M059J (cell line): ENCODE measurements at regions not wholly inside any gene's neighbourhood (a gene's known extent, or its start where the extent isn't known, plus 50 kb on each side); places are given as distances from the start of the nearest gene placed in this dataset.
A peak's percentile ranks its signal among the peaks of the same experiment; 100 is the strongest.
"Not testable (repeated sequence)": the region's sequence is repeated elsewhere in the genome, so short reads cannot be mapped to it uniquely, and the experiment has no call there.

Experiments
- DNase-seq: peaks from one replicate; pipeline ENCODE4 v3.0.0-alpha.2; 2012; ENCODE audit warnings: low read depth

- no peak for DNase-seq
These were observed 233.1 kb upstream of the GRIA1 start for GRCh38 chr5:153257381-153257780.

DNA sequence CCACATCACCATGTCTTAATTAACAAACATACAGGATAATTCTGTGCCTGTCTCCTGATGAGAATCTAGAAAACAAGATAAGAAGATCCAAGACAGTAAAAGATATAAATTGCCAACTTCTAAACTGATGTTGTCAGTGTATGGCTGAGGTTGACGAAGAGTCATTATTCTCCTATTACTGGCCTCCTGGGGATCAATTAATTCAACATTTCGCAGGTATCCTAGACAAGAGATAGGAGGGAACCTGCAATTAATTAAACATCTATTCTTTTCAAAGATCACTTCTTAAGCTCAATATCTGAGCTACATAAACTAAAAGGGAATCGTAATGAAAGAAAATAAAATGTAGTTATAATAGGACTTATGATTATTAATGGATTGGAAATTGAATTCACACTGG, 232.0 kb upstream of the GRIA1 start:
- DNase-seq = no peak

DNA sequence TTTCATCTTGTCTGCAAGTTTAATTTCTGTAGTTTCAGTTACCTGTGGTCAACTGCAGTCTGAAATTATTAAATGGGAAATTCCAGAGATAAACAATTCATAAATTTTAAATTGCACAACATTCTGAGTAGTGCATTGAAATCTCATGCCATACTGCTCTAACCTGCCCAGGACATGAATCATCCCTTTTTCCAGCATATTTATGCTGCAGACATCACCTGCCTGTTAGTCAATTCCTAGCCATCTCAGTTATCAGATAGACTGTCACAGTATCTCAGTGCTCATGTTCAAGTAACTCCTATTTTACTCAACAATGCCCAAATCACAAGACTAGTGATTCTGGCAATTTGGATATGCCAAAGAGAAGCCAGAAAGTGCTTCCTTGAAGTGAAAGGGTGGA, 223.0 kb upstream of the GRIA1 start:
- no peak for DNase-seq

DNA sequence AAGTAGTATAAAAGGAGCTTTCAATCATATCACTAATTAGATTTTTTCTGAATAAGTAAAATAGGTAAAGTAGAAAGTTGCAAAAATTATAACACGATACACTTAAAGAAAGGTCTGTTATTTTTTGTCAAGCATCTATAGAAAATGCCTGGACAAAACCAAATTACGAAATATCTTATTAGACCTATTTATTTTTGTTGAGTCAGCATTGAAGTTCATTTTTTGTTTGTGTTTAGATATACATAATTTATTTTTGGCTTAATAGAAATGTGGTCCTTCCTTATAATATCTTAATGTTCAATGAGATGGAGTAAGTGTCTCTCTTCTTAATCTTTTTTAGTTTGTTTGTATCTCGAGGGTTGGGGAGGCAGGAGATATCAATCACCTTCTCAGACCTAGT, 214.8 kb upstream of the GRIA1 start:
- DNase-seq = no peak

DNA sequence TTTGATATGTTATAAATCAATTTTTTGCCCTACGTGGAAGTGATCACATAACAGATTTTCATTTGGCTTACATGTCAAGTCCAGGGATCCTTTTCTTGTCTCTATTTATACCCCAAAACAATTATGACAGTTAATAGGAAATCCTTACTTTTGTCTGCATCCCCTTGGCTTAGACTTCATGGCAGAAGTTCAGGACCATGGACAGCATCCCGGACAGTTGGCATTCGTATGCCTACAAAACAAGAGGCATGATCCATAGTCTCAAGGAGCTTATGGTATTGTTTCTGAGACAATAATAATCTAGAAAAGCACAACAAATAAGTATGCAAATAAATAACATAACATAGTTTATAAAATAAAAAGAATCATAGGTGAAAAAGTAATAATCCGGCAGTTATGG, 214.3 kb upstream of the GRIA1 start:
- peak; percentile 34 for DNase-seq

- not testable (repeated sequence) for DNase-seq
These were observed 194.1 kb upstream of the GRIA1 start for GRCh38 chr5:153296251-153296844.

DNA sequence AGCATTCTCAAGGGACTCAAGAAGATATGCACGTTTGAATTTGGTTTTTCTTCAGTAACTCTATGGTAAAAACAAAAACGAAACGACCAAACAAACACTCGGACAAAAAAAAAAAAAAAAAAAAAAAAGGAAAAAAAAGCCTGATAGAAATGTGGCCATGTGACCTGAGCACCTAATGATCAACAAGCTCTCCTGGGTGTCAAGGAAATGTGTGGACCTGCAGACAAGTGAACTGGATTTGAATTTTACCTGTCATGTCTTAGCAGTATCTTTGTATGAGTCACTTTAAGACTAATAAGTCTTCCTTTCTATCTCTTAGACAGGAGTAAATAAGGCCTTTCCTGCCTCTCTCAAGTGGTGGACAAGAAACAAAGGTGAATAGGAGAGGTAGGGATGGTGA, 190.6 kb upstream of the GRIA1 start:
- no peak for DNase-seq

DNA sequence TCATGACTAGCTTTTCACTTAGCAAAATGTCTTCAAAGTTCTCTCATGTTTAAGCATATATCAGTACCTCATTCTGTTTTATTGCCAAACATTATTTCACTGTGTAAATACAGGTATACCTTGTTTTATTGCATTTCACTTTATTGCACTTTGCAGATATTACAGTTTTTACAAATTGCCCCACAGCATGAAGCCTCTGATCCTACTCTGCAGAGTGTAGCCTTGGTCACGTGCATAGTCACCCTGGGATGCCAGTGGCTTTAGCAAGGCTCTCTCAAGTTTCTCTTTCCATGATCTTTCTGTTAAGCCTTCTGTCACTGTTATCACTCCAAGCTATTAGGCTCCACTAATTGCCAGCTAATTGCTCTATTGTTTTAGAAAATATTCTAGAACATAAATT, 182.2 kb upstream of the GRIA1 start:
- no peak for DNase-seq

GRCh38 chr5:153318556-153318955, 171.9 kb upstream of the GRIA1 start:
- DNase-seq = no peak

DNA sequence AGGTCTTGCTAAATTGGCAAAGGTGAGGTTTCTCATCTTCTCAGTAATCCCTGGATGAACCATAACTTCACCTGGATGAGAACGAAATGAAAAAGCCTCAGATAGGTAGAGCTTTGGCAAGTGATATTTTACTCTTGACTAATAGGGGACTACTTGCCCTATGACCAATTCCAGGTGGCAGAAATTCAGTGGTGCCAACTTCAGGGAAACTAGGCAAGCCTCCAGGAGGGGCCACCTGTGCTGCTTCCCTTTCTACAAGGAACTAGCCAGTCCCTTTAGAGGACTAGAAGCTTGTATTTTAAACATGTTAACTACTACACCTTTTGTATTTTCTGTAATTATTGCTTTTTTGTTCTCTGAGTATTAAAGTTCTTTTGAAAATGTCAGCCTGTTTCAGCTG, 169.0 kb upstream of the GRIA1 start:
- DNase-seq = no peak

DNA sequence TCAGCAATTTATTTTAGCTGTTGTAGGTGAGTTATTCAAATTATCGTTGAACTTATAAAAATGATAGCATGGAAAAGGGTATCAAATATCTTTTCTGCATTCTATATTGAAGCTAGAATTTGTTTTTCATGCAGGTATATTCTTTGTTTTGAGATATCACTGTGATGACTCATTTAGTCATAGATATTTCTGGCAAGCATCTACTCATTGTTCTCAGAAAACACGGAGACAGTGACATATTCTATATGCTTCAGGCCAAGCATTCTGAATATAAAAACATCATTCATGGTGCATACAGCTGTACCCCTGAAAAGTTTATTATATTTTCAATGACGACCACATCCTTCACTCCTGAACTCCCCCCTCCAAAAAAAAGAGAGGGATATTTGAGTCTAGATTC, 150.3 kb upstream of the GRIA1 start:
- no peak for DNase-seq

- no peak for DNase-seq
These were observed 149.7 kb upstream of the GRIA1 start for GRCh38 chr5:153340738-153341137.

- DNase-seq = no peak
These were observed 148.0 kb upstream of the GRIA1 start for GRCh38 chr5:153342487-153342886.

DNA sequence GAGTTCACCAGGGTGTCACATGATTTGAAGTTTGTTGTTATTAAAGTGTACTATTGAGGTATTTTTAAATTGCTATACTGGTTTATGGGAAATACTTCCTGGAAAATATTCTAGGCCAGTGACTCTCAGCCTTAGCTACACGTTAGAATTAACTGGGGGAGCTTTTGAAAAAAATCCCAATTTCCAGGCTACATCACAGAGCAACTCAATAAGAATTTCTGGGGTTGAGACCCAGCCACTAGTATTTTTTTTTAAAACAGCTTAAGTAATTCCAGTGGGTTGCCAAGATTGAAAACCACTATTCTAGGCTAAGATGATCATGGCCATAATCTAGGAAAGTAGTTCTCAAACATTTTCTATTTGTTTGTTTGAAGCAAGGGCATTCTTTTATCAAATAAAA, 142.9 kb upstream of the GRIA1 start:
- no peak for DNase-seq

DNA sequence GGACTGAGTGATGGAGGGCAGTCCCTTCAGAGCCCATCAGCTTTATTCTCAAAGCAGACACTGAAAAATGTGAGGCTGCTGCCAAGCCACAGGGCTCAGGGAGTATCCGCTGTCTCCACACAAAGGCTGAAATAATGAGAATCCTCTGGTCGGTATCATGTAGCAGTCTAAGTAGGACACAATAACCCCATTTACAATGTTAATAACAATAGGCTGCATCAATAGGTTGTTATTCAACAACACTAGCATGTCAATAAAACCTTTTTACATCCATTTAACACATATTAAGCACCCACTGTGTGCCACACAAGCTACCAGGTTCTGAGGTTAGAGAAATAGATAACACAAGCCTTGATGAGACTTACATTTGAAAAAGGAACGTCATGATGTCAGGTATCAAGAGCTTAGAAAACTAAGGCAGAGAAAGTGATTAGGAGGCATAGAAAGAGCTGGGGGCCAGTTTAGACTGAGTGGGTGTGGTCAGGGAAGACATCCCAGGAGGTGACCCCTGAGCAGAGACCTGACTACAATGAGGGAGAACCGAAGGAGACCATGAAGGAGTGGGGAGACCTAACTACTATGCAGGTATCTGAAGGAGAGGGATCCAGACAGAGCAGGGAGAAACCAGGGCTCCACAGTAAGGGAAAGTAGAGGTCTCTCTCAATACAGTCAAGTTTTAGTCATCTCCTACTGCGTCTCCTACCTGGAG, 140.1 kb upstream of the GRIA1 start:
- no peak for DNase-seq

DNA sequence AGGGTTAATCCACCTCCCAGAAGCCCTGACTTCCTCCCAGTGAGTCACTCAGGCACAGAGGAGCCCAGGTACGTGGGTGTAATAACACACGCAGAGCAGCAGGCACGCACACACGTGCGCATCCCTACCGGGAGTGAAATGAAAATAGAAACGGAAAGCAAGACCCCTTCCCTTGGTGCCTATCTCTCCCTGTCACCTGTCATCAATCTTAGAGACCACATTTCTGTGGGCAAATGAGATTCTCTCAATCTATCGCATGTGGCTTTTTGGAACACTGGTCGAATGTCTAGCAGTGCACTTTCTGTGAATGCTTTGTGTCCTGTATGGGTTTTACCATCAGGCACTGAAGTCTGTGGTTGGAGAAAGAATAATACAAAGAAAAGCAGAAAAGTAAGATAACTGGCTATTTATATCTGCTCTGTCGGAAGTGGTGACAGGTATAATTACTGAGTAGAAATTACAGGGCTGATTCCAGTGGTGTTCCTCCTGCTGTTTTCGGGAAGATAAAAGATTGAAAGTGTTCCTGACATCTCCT, 137.7 kb upstream of the GRIA1 start:
- peak; percentile 60 for DNase-seq

GRCh38 chr5:153357493-153358112, 132.9 kb upstream of the GRIA1 start:
- DNase-seq = no peak

DNA sequence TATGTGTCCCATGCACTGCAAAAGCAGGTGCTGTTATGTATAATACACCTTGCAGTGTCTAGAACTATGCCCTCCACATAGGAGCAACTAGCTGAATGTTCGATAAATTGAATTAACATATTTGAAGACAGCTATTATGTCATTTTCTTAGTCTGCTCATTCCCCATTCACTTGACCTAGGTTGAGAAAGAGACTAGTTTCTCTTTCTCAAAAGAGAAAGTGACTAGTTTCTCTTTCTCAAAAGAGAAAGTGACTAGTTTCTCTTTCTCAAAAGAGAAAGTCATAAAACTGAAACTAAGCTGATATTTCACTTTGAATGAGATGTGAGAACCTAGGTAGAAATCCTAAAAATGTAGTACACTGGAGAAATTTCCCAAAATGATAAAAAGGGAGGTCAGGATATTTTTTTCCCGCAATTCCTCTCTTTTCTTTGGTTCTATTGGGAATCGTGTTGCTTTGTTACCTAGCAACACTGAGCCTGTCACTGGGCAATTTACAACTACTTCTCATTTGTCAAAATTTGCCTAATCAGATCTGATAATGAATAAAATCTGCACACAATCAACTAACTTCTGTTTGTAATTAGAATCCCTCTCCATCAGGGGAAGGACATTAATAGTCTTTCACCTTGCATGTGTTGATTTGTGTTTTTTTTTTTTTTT, 132.0 kb upstream of the GRIA1 start:
- DNase-seq = peak; percentile 4

DNA sequence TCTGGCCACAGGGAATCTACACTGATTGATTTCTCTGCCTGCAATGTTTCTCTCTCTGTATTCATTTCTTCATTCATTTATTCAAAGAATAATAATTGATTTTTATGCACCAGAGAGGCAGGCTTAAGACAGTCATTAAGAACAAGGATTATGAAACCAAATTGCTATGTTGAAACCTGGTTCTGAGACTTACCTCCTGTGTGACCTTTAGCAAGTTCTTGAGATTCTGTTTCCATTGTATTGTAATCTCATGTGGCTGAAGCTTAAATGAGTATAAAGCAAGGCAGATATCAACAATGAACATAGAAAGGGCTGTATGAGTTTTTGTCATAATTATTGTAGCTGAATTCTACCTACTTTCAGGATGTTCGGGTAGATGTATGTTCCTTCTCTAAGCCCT, 129.6 kb upstream of the GRIA1 start:
- no peak for DNase-seq

DNA sequence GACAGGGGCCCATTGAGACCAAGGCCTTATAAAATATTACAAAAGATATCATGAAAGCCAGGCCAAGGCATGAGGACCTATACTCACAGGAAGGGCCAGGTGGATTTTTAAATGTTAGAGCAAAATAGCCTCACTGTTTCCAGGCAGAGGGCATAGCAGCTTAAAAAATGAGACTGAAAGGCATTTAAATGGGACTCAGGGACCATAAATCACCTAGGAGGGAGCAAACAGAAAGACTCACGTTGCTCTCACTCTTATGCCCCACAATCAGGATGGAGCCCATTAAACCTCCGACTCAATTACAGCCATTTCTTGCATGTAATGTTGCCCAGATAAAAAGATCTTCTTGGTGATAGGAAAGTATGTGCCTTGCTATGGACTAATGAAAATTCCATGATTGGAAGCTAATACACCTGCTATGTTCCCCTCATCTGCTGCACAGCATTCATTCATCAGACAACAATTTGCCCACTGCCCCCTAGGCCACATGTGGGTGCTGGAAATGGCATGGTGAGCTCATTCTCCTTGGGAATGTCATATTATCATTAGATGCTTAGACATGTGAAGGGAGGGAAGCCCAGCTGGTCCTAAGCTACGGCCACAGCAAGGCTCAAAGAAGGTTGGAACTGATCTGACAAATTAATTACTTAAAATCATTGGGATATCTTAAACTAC, 128.6 kb upstream of the GRIA1 start:
- DNase-seq = no peak

- no peak for DNase-seq
These were observed 124.9 kb upstream of the GRIA1 start for GRCh38 chr5:153365547-153365946.

GRCh38 chr5:153367466-153367865, 123.0 kb upstream of the GRIA1 start:
- DNase-seq = no peak
